ENCODE measurements at regions not wholly inside any gene's neighbourhood (a gene's known extent, or its start where the extent isn't known, plus 50 kb on each side); places are given as distances from the start of the nearest gene placed in this dataset.
"Not testable (repeated sequence)": the region's sequence is repeated elsewhere in the genome, so short reads cannot be mapped to it uniquely, and the experiment has no call there.

GRCh38 chr4:104129243-104129642 lies 365.5 kb downstream of the CXXC4 start:
- DNase-seq (ENCODE audit: low spot score) = no peak

- DNase-seq (ENCODE audit: low spot score) = no peak
Measured at GRCh38 chr4:104128850-104129213, 365.9 kb downstream of the CXXC4 start.

GRCh38 chr4:104128031-104128849 lies 366.5 kb downstream of the CXXC4 start:
- DNase-seq (ENCODE audit: low spot score) = no peak

- DNase-seq (ENCODE audit: low spot score) = no peak
Measured at GRCh38 chr4:104123021-104123420, 371.7 kb downstream of the CXXC4 start.

GRCh38 chr4:104117776-104118175 lies 376.9 kb downstream of the CXXC4 start:
- no peak for DNase-seq (ENCODE audit: low spot score)

- DNase-seq (ENCODE audit: low spot score) = no peak
Measured at GRCh38 chr4:104113850-104114249, 380.8 kb downstream of the CXXC4 start.

- no peak for DNase-seq (ENCODE audit: low spot score)
Measured at GRCh38 chr4:104099141-104099540, 379.4 kb upstream of the TACR3 start.

- DNase-seq (ENCODE audit: low spot score) = no peak
Measured at GRCh38 chr4:104093247-104093646, 373.5 kb upstream of the TACR3 start.

- no peak for DNase-seq (ENCODE audit: low spot score)
Measured at GRCh38 chr4:104073229-104073628, 353.4 kb upstream of the TACR3 start.

- DNase-seq (ENCODE audit: low spot score) = no peak
Measured at GRCh38 chr4:104066533-104066932, 346.7 kb upstream of the TACR3 start.

- DNase-seq (ENCODE audit: low spot score) = peak; percentile 65
Measured at GRCh38 chr4:104064646-104065577, 345.1 kb upstream of the TACR3 start.

- no peak for DNase-seq (ENCODE audit: low spot score)
Measured at GRCh38 chr4:104063341-104063740, 343.6 kb upstream of the TACR3 start.

- DNase-seq (ENCODE audit: low spot score) = no peak
Measured at GRCh38 chr4:104044369-104044768, 324.6 kb upstream of the TACR3 start.

- DNase-seq (ENCODE audit: low spot score) = no peak
Measured at GRCh38 chr4:104032896-104033295, 313.1 kb upstream of the TACR3 start.

- no peak for DNase-seq (ENCODE audit: low spot score)
Measured at GRCh38 chr4:104025251-104025650, 305.5 kb upstream of the TACR3 start.

GRCh38 chr4:104022831-104023230 lies 303.0 kb upstream of the TACR3 start:
- no peak for DNase-seq (ENCODE audit: low spot score)

GRCh38 chr4:104022226-104022625 lies 302.4 kb upstream of the TACR3 start:
- DNase-seq (ENCODE audit: low spot score) = no peak

- DNase-seq (ENCODE audit: low spot score) = no peak
Measured at GRCh38 chr4:104020641-104021040, 300.9 kb upstream of the TACR3 start.

GRCh38 chr4:104017213-104017612 lies 297.4 kb upstream of the TACR3 start:
- DNase-seq (ENCODE audit: low spot score) = no peak

- no peak for DNase-seq (ENCODE audit: low spot score)
Measured at GRCh38 chr4:104015680-104016079, 295.9 kb upstream of the TACR3 start.

GRCh38 chr4:104010722-104011121 lies 290.9 kb upstream of the TACR3 start:
- DNase-seq (ENCODE audit: low spot score) = no peak

GRCh38 chr4:104002318-104002717 lies 282.5 kb upstream of the TACR3 start:
- not testable (repeated sequence) for DNase-seq (ENCODE audit: low spot score)

GRCh38 chr4:103998756-103999155 lies 279.0 kb upstream of the TACR3 start:
- DNase-seq (ENCODE audit: low spot score) = no peak

Measured in ecto neural progenitor cell (in vitro differentiated cells).